ENCODE measurements at regions not wholly inside any gene's neighbourhood (a gene's known extent, or its start where the extent isn't known, plus 50 kb on each side); places are given as distances from the start of the nearest gene placed in this dataset.

GRCh38 chr5:29702875-29703274 is 1490.6 kb upstream of the CDH6 start:
- no peak for DNase-seq (ENCODE audit: low read depth)
- TF ChIP-seq CTCF (IDR thresholded peaks at IDR 0.05; ENCODE audit: insufficient read depth, low read length), result no peak

GRCh38 chr5:29701600-29701999 is 1491.9 kb upstream of the CDH6 start:
- DNase-seq (ENCODE audit: low read depth), result no peak

More at GRCh38 chr5:29702875-29703274, 1490.6 kb upstream of the CDH6 start:
- no peak overlapping the region for H3K4me3 ChIP-seq (ENCODE audit: low read depth, low read length)

GRCh38 chr5:29697785-29698414 is 1495.6 kb upstream of the CDH6 start:
- no peak for TF ChIP-seq CTCF (IDR thresholded peaks at IDR 0.05; ENCODE audit: insufficient read depth, low read length)
- no peak overlapping the region for H3K4me3 ChIP-seq (ENCODE audit: low read depth, low read length)
- no peak for DNase-seq (ENCODE audit: low read depth)

More at GRCh38 chr5:29701600-29701999, 1491.9 kb upstream of the CDH6 start:
- no peak overlapping the region for H3K4me3 ChIP-seq (ENCODE audit: low read depth, low read length)
- TF ChIP-seq CTCF (IDR thresholded peaks at IDR 0.05; ENCODE audit: insufficient read depth, low read length), result no peak

GRCh38 chr5:29697278-29697677 is 1496.2 kb upstream of the CDH6 start:
- DNase-seq (ENCODE audit: low read depth), result no peak
- no peak for TF ChIP-seq CTCF (IDR thresholded peaks at IDR 0.05; ENCODE audit: insufficient read depth, low read length)
- H3K4me3 ChIP-seq (ENCODE audit: low read depth, low read length), result no peak overlapping the region

DNA sequence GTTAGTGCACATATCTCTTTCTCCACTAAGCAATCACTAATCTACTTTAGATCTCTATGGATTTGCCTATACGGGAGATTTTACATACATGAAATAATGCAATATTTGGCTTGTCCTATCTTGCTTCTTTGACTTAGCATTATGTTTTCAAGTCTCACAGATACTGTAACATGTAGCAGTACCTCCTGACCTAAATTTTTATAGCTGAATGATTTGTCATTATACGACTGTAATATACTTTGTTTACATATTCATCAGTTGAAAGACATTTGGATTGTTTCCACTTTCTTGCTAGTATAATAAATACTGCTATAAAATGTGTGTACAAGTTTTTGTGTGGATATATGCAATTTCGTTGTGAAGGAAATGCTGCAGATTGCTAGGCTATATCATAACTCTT is 1520.8 kb upstream of the CDH6 start:
- no peak for DNase-seq (ENCODE audit: low read depth)
- no peak for TF ChIP-seq CTCF (IDR thresholded peaks at IDR 0.05; ENCODE audit: insufficient read depth, low read length)
- H3K4me3 ChIP-seq (ENCODE audit: low read depth, low read length), result no peak overlapping the region

DNA sequence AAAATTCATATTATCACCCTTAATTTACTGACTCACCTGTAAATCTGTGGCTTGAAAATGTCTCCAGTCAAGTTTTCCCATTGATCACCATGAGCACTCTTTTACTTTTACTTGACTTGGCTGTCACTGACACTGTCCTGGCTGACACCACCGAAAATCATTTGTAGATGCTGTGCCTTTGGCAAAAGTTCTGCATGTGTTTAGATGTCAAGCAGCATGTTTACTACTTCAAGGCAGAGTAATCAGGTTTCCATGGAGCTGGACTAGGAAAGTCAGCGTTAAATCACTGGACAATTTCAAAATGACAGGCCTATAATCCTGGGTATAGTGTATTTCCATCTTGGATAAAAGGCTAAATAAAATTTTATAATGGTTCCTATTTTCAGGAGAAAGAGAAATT is 1530.6 kb upstream of the CDH6 start:
- DNase-seq (ENCODE audit: low read depth), result no peak
- no peak for TF ChIP-seq CTCF (IDR thresholded peaks at IDR 0.05; ENCODE audit: insufficient read depth, low read length)
- H3K4me3 ChIP-seq (ENCODE audit: low read depth, low read length), result no peak overlapping the region

DNA sequence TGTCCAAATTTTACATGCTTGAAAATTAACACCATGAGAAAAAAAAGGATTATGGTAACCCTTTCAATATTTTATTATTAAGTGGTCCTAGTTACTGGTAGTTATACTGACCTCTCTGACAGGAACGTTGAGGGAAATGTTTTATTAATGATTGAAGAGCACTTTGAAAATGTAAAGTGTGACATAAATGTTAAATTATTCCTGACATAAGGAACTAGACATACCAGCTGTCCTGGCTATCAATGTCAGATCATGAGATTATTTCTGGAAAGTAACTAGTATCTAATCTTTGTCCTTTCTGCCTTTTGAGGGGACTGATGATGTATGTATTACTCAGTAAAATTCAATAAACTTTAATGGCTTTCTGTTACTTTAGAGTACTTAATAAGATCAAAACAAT is 1538.5 kb upstream of the CDH6 start:
- H3K4me3 ChIP-seq (ENCODE audit: low read depth, low read length), result no peak overlapping the region
- no peak for DNase-seq (ENCODE audit: low read depth)
- no peak for TF ChIP-seq CTCF (IDR thresholded peaks at IDR 0.05; ENCODE audit: insufficient read depth, low read length)
